Keratinocyte (primary cell): ENCODE measurements at regions not wholly inside any gene's neighbourhood (a gene's known extent, or its start where the extent isn't known, plus 50 kb on each side); places are given as distances from the start of the nearest gene placed in this dataset.

ENCODE experiments used
- CTCF ChIP-seq, 3 experiments: IDR thresholded peaks in 1 of 3; conservative IDR thresholded peaks in 1 of 3; optimal IDR thresholded peaks in 1 of 3; 2 replicates in 2 of 3; 3 replicates in 1 of 3; pipeline versions ENCODE3 to v1.5.1; 2011; ENCODE audit warnings: low read length in 3 of 3, mild to moderate bottlenecking in 3 of 3, moderate library complexity in 2 of 3, control low read depth in 1 of 3, inconsistent platforms in 1 of 3; ENCODE audit not compliant: insufficient read depth in 2 of 3; ENCODE audit errors: extremely low read depth in 1 of 3
- EZH2 ChIP-seq: IDR thresholded peaks from one replicate; pipeline ENCODE4 v1.6.1; 2012; ENCODE audit warnings: inconsistent platforms, mild to moderate bottlenecking, low read length, moderate library complexity

- TF ChIP-seq CTCF (optimal IDR thresholded peaks at IDR 0.05 in 1 of 3, IDR thresholded peaks at IDR 0.05 in 1 of 3, conservative IDR thresholded peaks at IDR 0.05 in 1 of 3; ENCODE audit: extremely low read depth in 1 of 3, insufficient read depth in 2 of 3, low read length in 3 of 3) (no peak), EZH2 (no peak)
Measured at GRCh38 chr1:187070076-187070475, 241.3 kb downstream of the PLA2G4A start.
